HepG2 (cell line): ENCODE measurements at regions not wholly inside any gene's neighbourhood (a gene's known extent, or its start where the extent isn't known, plus 50 kb on each side); places are given as distances from the start of the nearest gene placed in this dataset.
A peak's percentile ranks its signal among the peaks of the same experiment; 100 is the strongest.

ENCODE experiments used
- ATF7-NPFF ChIP-seq: sonication (generic); formaldehyde crosslinking; IDR thresholded peaks from 2 replicates; pipeline ENCODE4 v1.8.1; 2023; ENCODE audit warnings: mild to moderate bottlenecking, low read depth, missing genetic modification reagents, moderate library complexity
- CREB1 ChIP-seq, 2 experiments: fragments of 450-650 bp in 1 of 2; IDR thresholded peaks; 2 replicates each; pipeline ENCODE4 v1.6.1; 2016 to 2017; ENCODE audit warnings: control low read depth in 1 of 2, mild to moderate bottlenecking in 1 of 2, missing compliant biosample characterization in 1 of 2, missing genetic modification characterization in 1 of 2
- DMAP1 ChIP-seq: IDR thresholded peaks from 2 replicates; pipeline ENCODE4 v1.6.1; 2016
- ETV5 ChIP-seq: IDR thresholded peaks from 2 replicates; pipeline ENCODE4 v1.6.1; 2018; ENCODE audit warnings: missing biosample characterization, missing genetic modification reagents, inconsistent platforms, borderline replicate concordance
- EZH2 ChIP-seq: conservative IDR thresholded peaks from 2 replicates; pipeline ENCODE4 v1.6.1; 2012; ENCODE audit warnings: mild to moderate bottlenecking, low read depth, low read length, moderate library complexity
- KLF13 ChIP-seq: sonication (generic); formaldehyde crosslinking; IDR thresholded peaks from 2 replicates; pipeline ENCODE4 v1.4.0; 2020; ENCODE audit warnings: mild to moderate bottlenecking, missing genetic modification reagents
- MIXL1 ChIP-seq: IDR thresholded peaks from 2 replicates; pipeline ENCODE4 v1.6.1; 2016
- NFIC ChIP-seq: IDR thresholded peaks from 2 replicates; pipeline ENCODE4 v1.6.1; 2012; ENCODE audit warnings: mild to moderate bottlenecking, low read length, inconsistent platforms
- REL ChIP-seq: sonication (generic); formaldehyde crosslinking; conservative IDR thresholded peaks from 2 replicates; pipeline ENCODE4 v1.8.0; 2022; ENCODE audit warnings: mild to moderate bottlenecking, missing genetic modification reagents, moderate library complexity
- RXRA ChIP-seq: sonication (generic); formaldehyde crosslinking; IDR thresholded peaks from 2 replicates; pipeline ENCODE4 v1.5.1; 2020; ENCODE audit warnings: missing genetic modification reagents
- SKI ChIP-seq: fragments of 450-650 bp; IDR thresholded peaks from one replicate; pipeline ENCODE4 v1.6.1; 2018; ENCODE audit warnings: mild to moderate bottlenecking; ENCODE audit not compliant: partially characterized antibody
- SMARCE1 ChIP-seq: fragments of 450-650 bp; IDR thresholded peaks from 2 replicates; pipeline ENCODE4 v1.6.1; 2017; ENCODE audit warnings: borderline replicate concordance
- ZBTB1 ChIP-seq: sonication (generic); formaldehyde crosslinking; IDR thresholded peaks from 2 replicates; pipeline ENCODE4 v1.4.0; 2020; ENCODE audit warnings: missing genetic modification reagents, borderline replicate concordance
- ZFP41 ChIP-seq: sonication (generic); formaldehyde crosslinking; IDR thresholded peaks from 2 replicates; pipeline ENCODE4 v1.4.0; 2020; ENCODE audit warnings: mild to moderate bottlenecking, missing genetic modification reagents, borderline replicate concordance
- ZNF225 ChIP-seq: sonication (generic); formaldehyde crosslinking; IDR thresholded peaks from 2 replicates; pipeline ENCODE4 v1.4.0; 2020; ENCODE audit warnings: mild to moderate bottlenecking, missing genetic modification reagents
- ZNF326 ChIP-seq: sonication (generic); formaldehyde crosslinking; IDR thresholded peaks from 2 replicates; pipeline ENCODE4 v1.4.0; 2020; ENCODE audit warnings: missing genetic modification reagents, borderline replicate concordance
- ZNF333 ChIP-seq: sonication (generic); formaldehyde crosslinking; IDR thresholded peaks from 2 replicates; pipeline ENCODE4 v1.4.0; 2020; ENCODE audit warnings: mild to moderate bottlenecking, missing genetic modification reagents, borderline replicate concordance
- ZNF546 ChIP-seq: sonication (generic); formaldehyde crosslinking; conservative IDR thresholded peaks from 2 replicates; pipeline ENCODE4 v1.8.1; 2023; ENCODE audit warnings: mild to moderate bottlenecking, missing genetic modification reagents
- ZNF570 ChIP-seq: sonication (generic); formaldehyde crosslinking; IDR thresholded peaks from 2 replicates; pipeline ENCODE4 v1.4.0; 2020; ENCODE audit warnings: mild to moderate bottlenecking, missing genetic modification reagents, borderline replicate concordance
- ZNF747 ChIP-seq: sonication (generic); formaldehyde crosslinking; IDR thresholded peaks from 2 replicates; pipeline ENCODE4 v1.8.1; 2023; ENCODE audit warnings: missing genetic modification reagents, mild to moderate bottlenecking, borderline replicate concordance
- TF ChIP-seq, protein P1 (sequence below): sonication (generic); formaldehyde crosslinking; IDR thresholded peaks from 2 replicates; pipeline ENCODE4 v1.5.0; 2020; ENCODE audit warnings: missing genetic modification reagents
- TF ChIP-seq, protein P2 (sequence below): sonication (generic); formaldehyde crosslinking; conservative IDR thresholded peaks from 2 replicates; pipeline ENCODE4 v1.4.0; 2020; ENCODE audit warnings: missing genetic modification reagents
- TF ChIP-seq, protein P3 (sequence below), 2 experiments: sonication (generic) in 1 of 2; formaldehyde crosslinking in 1 of 2; IDR thresholded peaks; 2 replicates each; pipeline versions ENCODE4 v1.4.0 to v1.6.1; 2018 to 2020; ENCODE audit warnings: missing genetic modification reagents in 2 of 2, borderline replicate concordance in 1 of 2, low read depth in 1 of 2, mild to moderate bottlenecking in 1 of 2, missing biosample characterization in 1 of 2
- TF ChIP-seq, protein P4 (sequence below): IDR thresholded peaks from 2 replicates; pipeline ENCODE4 v1.6.1; 2016
- TF ChIP-seq, protein P5 (sequence below): sonication (generic); formaldehyde crosslinking; IDR thresholded peaks from 2 replicates; pipeline ENCODE4 v1.5.1; 2020; ENCODE audit warnings: missing genetic modification reagents, mild to moderate bottlenecking, borderline replicate concordance

DNA sequence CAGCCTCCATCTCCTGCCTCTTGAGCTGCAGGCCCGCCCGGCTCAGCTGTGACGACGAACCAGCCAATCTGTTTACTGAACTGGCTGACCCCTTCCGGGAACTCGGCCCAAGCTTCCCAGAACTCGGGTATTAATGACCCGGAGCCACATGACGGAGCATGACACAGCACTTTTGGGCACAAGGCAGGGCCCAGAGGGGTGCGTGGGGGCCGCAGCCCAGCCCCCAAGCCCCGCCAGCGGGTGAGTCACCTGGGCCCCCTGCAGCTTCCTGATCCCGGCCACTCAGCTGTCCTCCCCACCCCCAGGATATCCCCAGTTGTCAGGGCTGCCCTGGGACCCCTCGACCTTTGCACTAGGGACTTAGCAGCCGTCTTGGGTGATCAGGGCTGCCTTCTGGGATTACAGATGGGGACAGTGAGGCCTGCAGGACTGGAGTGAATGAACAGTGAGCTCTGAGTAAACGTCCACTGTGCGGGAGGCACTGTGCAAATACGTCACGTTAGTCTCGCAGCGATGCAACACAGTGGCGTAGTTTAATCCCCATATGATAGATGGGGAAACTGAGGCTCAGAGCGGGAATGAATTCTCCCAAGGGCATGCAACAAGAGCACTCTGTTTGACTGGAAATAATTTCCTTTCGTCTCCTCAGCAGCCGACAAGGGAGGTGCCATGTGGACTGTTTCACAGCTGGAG is 102.1 kb downstream of the CEBPB start (continued):
- TF ChIP-seq SKI (peak; percentile 69), CREB1 (IDR thresholded peaks at IDR 0.05) (peak; percentile 92), CREB1 (CRISPR knock-in tag; IDR thresholded peaks at IDR 0.05) (peak; percentile 92), ZNF546 (CRISPR knock-in tag) (peak; percentile 70; the same call in 1 of the 2 replicates), ZNF326 (CRISPR knock-in tag) (no peak), ZNF747 (peak; percentile 100), NFIC (no peak), MIXL1 (peak; percentile 99), ZNF225 (peak; percentile 95; the same call in 1 of the 2 replicates), ETV5 (CRISPR knock-in tag) (peak; percentile 95), ZFP41 (no peak), SMARCE1 (no peak), RXRA (CRISPR knock-in tag) (peak; percentile 99), EZH2 (no peak), DMAP1 (CRISPR knock-in tag) (peak; percentile 94), ZBTB1 (CRISPR knock-in tag) (no peak), KLF13 (peak; percentile 85; the same call in 1 of the 2 replicates), ZNF570 (CRISPR knock-in tag) (peak; percentile 78; the same call in 1 of the 2 replicates), ATF7-NPFF (CRISPR knock-in tag) (peak; percentile 85; the same call in 1 of the 2 replicates), ZNF333 (CRISPR knock-in tag) (peak; percentile 81; the same call in 1 of the 2 replicates), REL (CRISPR knock-in tag) (no peak)
- TF ChIP-seq, protein P1, sequence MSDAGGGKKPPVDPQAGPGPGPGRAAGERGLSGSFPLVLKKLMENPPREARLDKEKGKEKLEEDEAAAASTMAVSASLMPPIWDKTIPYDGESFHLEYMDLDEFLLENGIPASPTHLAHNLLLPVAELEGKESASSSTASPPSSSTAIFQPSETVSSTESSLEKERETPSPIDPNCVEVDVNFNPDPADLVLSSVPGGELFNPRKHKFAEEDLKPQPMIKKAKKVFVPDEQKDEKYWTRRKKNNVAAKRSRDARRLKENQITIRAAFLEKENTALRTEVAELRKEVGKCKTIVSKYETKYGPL = peak; percentile 75; the same call in 1 of the 2 replicates
- TF ChIP-seq, protein P2, sequence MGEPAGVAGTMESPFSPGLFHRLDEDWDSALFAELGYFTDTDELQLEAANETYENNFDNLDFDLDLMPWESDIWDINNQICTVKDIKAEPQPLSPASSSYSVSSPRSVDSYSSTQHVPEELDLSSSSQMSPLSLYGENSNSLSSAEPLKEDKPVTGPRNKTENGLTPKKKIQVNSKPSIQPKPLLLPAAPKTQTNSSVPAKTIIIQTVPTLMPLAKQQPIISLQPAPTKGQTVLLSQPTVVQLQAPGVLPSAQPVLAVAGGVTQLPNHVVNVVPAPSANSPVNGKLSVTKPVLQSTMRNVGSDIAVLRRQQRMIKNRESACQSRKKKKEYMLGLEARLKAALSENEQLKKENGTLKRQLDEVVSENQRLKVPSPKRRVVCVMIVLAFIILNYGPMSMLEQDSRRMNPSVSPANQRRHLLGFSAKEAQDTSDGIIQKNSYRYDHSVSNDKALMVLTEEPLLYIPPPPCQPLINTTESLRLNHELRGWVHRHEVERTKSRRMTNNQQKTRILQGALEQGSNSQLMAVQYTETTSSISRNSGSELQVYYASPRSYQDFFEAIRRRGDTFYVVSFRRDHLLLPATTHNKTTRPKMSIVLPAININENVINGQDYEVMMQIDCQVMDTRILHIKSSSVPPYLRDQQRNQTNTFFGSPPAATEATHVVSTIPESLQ (CRISPR knock-in tag) = no peak
- TF ChIP-seq, protein P3, sequence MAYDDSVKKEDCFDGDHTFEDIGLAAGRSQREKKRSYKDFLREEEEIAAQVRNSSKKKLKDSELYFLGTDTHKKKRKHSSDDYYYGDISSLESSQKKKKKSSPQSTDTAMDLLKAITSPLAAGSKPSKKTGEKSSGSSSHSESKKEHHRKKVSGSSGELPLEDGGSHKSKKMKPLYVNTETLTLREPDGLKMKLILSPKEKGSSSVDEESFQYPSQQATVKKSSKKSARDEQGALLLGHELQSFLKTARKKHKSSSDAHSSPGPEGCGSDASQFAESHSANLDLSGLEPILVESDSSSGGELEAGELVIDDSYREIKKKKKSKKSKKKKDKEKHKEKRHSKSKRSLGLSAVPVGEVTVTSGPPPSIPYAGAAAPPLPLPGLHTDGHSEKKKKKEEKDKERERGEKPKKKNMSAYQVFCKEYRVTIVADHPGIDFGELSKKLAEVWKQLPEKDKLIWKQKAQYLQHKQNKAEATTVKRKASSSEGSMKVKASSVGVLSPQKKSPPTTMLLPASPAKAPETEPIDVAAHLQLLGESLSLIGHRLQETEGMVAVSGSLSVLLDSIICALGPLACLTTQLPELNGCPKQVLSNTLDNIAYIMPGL (CRISPR knock-in tag; IDR thresholded peaks at IDR 0.05; ENCODE audit: borderline replicate concordance in 1 of 2, low read depth in 1 of 2) = peak; percentile 76 to 79; a peak in 3 of 4 replicates
- TF ChIP-seq, protein P4, sequence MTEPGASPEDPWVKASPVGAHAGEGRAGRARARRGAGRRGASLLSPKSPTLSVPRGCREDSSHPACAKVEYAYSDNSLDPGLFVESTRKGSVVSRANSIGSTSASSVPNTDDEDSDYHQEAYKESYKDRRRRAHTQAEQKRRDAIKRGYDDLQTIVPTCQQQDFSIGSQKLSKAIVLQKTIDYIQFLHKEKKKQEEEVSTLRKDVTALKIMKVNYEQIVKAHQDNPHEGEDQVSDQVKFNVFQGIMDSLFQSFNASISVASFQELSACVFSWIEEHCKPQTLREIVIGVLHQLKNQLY = peak; percentile 89
- TF ChIP-seq, protein P5, sequence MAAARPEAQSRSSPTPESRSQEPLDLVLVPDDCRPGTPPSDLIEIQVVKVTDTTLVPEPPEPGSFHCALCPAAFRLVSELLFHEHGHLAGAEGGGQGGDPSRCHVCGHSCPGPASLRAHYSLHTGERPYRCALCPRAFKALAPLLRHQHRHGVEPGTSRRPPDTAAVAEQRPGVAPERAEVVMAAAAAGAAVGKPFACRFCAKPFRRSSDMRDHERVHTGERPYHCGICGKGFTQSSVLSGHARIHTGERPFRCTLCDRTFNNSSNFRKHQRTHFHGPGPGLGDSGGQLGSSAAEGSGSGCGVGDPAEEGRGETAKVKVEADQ = peak; percentile 84
